ENCODE measurements at regions not wholly inside any gene's neighbourhood (a gene's known extent, or its start where the extent isn't known, plus 50 kb on each side); places are given as distances from the start of the nearest gene placed in this dataset.

GRCh38 chr14:101046071-101046470 is 142.5 kb upstream of the RTL1 start:
- DNase-seq (ENCODE audit: low read depth): no peak

- DNase-seq (ENCODE audit: low read depth): no peak
Observed at GRCh38 chr14:101047326-101047725, 143.8 kb upstream of the RTL1 start.

DNA sequence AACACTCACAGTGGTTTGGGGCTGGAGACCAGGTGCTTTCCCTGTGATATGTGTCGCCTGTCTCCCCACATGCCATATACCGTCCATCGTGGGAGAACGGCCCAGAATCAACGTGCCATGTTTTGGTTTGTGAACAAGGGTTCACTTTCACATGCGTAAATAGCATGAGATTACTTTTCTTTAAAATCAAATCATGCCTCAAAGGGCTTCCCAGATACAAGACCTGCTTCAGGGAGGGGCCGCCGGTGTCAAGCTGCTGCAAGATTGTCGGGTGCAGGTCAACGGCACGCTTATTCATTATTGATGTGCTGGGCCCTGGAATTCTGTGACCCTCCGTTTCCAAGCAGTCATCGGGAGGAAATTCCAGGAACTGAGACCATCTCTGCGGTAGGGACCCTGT is 145.2 kb upstream of the RTL1 start:
- DNase-seq (ENCODE audit: low read depth): no peak

DNA sequence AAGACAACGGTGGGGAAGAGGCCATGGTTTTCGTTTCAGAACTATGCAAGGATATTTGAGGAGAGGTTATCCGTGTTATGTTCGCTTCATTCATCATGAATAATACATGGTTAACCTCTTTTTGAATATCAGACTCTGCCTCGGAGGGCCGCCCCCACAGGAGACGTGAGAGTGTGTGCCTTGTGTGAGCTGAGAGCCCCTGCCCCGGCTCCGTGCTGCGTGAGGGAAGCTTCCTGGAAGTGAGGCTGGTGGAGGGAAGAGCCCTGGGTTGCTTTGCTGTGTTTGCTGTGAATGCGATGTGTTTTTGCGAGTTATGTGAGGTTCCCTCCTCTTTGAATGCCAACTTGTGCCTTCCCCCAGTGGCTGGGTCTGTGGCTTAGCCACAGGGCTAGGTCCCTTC is 146.0 kb upstream of the RTL1 start:
- no peak for DNase-seq (ENCODE audit: low read depth)

DNA sequence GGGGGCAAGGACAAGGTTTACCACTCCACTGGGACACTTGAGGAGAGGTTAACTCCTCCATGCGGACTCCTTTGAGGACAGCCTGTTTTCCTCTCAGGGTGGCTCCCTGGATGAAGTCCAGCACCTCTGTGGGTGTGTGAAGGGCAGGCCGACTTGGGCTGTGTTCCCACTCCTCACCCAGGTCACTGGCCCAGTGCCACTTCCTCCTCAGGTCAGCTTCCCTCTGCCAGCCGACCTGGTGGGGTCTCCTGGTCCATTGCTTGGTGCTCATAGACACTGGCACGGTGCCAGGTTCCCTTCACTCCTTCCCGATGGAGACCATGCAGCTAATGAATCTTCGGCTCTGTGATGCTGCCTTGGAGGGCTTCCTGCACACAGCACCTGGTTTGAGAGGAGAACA is 146.4 kb upstream of the RTL1 start:
- DNase-seq (ENCODE audit: low read depth): no peak

DNA sequence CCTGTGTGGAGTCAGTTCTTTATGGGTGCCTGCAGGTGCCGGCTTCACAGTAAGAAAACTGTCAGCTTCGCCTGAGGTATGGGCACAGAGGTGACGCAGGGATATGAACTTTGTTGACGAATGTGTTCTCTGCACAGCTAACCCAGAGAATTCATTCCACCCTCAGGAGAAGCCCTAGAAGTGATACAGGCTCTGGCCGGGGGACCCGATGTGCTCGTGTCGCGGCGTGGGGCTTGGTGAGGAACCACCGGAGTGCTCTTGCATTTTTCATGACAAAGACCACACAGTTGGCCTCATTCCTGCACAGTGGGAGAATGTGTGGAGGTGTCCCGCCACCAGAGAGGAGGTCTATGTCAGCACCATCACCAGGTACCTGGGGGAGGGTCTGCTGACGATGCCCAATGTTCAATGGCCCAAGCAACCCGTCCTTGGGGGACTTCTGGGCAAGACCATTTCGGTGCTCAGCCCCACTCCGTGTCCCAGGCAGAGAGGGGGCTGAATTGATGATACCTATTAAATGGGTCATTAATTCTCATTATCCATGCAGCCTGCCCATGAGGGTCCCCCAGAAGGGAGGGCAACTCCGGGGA is 147.5 kb upstream of the RTL1 start:
- no peak for DNase-seq (ENCODE audit: low read depth)

DNA sequence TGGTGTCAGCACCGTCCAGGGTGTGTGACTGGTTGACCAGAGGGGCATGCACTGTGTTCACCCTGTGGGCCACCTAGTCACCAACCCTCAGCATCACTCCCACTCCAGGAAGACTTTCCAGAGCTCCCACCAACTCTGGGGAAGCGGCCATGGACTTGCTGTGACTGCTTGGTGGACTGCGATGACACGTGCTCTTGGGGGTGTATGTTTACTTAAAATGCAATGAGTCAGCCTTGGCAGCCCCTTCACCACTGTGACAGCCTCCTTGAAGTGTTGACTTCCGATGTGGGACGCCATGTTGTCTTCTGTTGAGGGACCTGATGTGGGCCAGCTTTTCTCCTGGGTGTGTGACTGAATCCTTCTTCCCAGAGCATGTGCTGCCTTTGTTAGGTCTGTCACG is 151.1 kb upstream of the RTL1 start:
- no peak for DNase-seq (ENCODE audit: low read depth)

GRCh38 chr14:101055106-101055662 is 151.7 kb upstream of the RTL1 start:
- DNase-seq (ENCODE audit: low read depth): no peak

DNA sequence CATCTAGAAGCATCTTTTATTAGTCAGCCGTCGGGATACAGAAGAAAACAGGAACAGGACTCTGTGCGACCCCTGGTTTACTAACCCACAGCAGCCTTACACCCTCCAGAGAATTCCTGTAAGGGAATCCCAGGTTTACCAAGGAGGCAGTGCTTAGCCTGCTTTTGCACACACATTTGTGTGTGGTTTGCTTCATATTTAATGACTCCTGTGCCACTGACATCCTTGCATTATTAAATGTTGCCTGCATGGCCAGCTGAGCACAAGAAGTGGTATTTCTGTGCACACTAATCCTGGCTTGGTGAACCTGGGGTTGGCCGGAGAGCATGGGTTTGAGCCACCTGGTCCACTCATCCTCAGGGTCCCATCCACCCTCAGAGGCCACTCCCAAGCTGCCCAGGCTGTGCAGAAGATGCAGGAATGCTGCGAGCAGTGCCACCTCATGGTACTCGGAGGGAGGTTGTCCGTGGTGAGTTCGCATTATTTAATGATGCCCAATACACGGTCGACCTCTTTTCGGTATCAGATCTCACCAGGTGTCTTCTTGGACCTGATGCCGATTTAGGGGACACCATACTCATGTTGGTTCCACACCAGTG is 152.4 kb upstream of the RTL1 start:
- DNase-seq (ENCODE audit: low read depth): no peak

DNA sequence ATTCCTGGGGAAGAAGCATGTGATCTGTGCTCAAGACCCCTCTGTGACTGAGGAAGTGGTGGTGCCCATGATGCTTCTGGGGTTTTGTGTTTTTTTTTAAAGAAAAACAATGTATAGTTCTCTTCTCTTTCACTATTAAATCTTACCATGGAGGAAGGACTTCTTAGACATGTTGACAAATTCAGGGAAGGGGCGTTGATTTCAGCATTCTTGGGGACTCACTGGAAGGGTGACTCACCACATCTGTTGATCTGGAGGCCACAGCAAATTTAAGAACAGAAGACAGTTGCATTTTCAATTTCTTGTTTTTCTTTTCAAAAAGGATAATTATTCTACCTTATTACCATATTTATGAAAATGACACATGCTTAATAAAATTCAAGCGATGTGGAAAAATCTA is 152.9 kb upstream of the RTL1 start:
- DNase-seq (ENCODE audit: low read depth): peak; percentile 37

DNA sequence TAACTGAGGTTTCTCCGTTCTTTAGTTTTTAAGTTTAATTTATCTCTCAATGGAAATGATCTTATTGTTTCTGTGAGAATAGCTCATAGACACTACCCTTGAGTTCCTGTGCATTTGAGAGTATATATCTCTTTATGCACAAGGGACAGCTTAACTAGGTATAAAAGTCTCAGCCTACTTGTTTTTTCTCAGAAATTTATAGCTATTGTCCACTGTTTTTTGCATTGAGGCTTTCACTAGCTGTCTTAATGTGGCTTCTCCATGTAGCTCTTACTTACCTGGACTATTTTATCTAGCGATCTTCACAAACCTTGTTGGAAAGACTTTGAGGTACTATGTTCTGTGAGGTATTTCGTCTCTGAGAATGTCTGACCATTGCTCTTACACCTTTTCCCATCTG is 153.9 kb upstream of the RTL1 start:
- DNase-seq (ENCODE audit: low read depth): no peak

DNA sequence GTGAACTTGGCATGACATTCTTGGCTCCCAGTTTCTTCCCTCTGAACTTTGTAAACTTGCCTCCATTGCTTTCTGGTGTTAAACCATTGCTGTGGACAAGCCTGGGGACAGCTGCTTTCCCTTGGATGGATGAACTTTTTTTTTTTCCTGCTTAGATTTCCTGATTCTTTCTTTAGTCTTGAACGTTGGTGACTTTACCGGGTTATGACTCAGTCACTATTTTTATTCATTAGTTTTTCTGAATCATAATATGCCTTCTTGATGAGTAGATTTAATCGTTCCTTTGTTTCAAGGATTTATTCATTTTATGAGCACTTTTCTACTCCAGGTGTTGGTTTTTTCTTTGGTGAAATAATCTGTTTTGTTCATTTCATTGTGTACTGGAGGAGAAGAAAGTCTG is 155.0 kb upstream of the RTL1 start:
- DNase-seq (ENCODE audit: low read depth): no peak

- DNase-seq (ENCODE audit: low read depth): no peak
Observed at GRCh38 chr14:101060171-101060601, 156.7 kb upstream of the RTL1 start.

- no peak for DNase-seq (ENCODE audit: low read depth)
Observed at GRCh38 chr14:101061411-101062064, 158.0 kb upstream of the RTL1 start.

- DNase-seq (ENCODE audit: low read depth): no peak
Observed at GRCh38 chr14:101062065-101062450, 158.5 kb upstream of the RTL1 start.

GRCh38 chr14:101062601-101063000 is 159.1 kb upstream of the RTL1 start:
- DNase-seq (ENCODE audit: low read depth): peak; percentile 63

DNA sequence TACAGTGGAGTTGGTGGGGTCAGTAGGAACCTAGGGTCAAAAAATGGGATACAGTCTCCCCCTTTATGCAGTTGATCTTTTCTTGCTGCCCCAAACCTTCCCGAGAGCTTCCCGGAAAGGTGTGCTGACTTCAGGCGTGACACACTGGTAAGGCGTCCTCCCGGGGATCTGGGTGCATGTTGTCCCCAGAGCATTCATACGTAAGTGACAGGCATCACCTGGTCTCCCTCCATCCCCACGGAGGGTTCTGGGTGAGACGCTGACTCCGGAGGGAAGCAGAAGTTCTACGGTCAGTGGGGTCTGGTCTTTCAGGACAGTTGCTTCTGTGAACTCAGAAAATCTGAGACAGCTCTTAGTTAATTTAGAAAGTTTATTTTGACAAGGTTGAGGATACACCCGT is 159.6 kb upstream of the RTL1 start:
- no peak for DNase-seq (ENCODE audit: low read depth)

- no peak for DNase-seq (ENCODE audit: low read depth)
Observed at GRCh38 chr14:101064121-101064661, 160.7 kb upstream of the RTL1 start.

DNA sequence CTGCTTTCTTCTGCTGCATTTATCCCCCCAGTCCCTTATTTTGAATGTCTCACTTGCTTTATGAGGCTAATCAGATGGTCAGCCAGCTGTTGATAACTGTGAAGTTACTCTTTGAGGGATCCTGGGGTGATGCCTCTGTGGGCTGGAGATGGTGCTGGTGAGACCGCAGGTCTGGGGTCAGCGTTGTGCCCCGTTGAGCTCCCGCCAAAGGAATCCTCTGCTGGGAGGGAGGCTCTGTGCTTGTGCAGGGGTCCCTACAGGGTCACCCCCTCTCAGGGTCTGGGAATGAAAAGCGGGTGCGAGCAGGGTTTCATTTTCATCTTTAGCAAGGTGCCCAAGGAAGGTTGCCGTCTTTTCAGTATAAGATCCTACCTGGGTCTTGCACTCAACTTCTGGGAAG is 161.2 kb upstream of the RTL1 start:
- no peak for DNase-seq (ENCODE audit: low read depth)

- DNase-seq (ENCODE audit: low read depth): no peak
Observed at GRCh38 chr14:101065246-101065645, 161.7 kb upstream of the RTL1 start.

DNA sequence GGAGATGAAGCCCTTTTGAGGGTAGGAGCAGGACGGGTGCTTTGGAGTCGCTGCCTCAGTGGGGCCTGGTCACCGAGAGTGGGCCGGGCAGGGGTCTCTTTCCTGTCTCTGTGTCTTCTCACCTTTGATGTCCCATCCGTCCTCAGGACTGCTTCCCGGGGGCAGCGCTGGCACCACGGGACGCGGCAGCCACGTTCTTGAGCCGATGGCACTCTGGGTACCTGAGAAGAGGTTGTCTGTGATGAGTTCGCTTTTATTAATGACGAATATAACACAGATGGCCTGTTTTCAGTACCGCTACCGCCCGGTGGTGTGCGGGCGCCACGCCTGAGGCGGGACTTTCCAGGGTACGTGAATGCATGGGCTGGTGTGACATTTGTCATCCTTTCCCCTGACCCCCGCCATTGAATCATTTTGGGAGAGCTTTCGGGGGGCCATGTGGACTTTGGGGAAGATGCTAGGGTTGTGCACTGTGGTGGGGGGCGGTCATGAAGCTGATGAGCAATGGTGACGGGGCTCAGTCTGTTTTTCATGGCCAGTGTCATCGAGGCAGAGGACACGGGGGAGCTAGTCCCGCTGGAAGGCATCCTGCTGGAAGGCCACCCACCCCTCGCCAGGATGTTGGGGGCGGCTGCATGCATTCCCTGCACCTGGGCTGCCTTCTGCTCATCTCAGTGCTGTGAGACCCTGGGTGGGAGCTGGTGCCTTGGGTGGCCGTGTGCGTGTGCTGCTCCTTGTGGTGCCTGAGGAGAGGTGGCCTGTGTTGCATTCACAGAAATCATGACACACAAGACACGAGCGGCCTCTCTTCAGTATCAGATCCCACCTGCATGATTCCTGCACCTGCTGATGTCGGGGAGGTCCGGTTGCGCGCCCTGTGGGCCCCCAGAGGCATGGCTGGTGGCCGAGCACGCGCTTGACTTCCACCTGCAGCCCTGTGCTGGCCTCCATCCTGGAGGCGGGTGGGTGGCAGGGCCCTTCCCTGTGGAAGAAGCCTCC is 162.5 kb upstream of the RTL1 start:
- DNase-seq (ENCODE audit: low read depth): no peak
